Osteocyte (in vitro differentiated cells): ENCODE measurements at regions not wholly inside any gene's neighbourhood (a gene's known extent, or its start where the extent isn't known, plus 50 kb on each side); places are given as distances from the start of the nearest gene placed in this dataset.

ENCODE experiments used
- DNase-seq: peaks from one replicate; pipeline ENCODE4 v3.0.0; 2021; ENCODE audit warnings: mixed read lengths; ENCODE audit not compliant: unreplicated experiment; ENCODE audit errors: extremely low spot score
- H3K27ac Mint-ChIP-seq: one replicate; pipeline ENCODE4 v1.8.0; 2021; ENCODE audit warnings: mild to moderate bottlenecking, mixed read lengths; ENCODE audit not compliant: unreplicated experiment
- H3K27me3 Mint-ChIP-seq: one replicate; pipeline ENCODE4 v1.8.0; 2021; ENCODE audit warnings: mixed read lengths; ENCODE audit not compliant: unreplicated experiment
- H3K36me3 Mint-ChIP-seq: one replicate; pipeline ENCODE4 v1.8.0; 2021; ENCODE audit warnings: mixed read lengths; ENCODE audit not compliant: unreplicated experiment
- H3K4me1 Mint-ChIP-seq: one replicate; pipeline ENCODE4 v1.8.0; 2021; ENCODE audit warnings: mixed read lengths; ENCODE audit not compliant: unreplicated experiment
- H3K4me3 Mint-ChIP-seq: one replicate; pipeline ENCODE4 v1.8.0; 2021; ENCODE audit warnings: mild to moderate bottlenecking, moderate library complexity, mixed read lengths; ENCODE audit not compliant: unreplicated experiment
- H3K9me3 Mint-ChIP-seq: one replicate; pipeline ENCODE4 v1.8.0; 2021; ENCODE audit warnings: mixed read lengths; ENCODE audit not compliant: unreplicated experiment
- TF ChIP-seq, protein P1 (sequence below): fragments of 200-600 bp; sonication (generic); IDR thresholded peaks from 2 replicates; pipeline ENCODE4 v1.5.0; 2021; ENCODE audit warnings: antibody characterized with exemption, mild to moderate bottlenecking, moderate library complexity

DNA sequence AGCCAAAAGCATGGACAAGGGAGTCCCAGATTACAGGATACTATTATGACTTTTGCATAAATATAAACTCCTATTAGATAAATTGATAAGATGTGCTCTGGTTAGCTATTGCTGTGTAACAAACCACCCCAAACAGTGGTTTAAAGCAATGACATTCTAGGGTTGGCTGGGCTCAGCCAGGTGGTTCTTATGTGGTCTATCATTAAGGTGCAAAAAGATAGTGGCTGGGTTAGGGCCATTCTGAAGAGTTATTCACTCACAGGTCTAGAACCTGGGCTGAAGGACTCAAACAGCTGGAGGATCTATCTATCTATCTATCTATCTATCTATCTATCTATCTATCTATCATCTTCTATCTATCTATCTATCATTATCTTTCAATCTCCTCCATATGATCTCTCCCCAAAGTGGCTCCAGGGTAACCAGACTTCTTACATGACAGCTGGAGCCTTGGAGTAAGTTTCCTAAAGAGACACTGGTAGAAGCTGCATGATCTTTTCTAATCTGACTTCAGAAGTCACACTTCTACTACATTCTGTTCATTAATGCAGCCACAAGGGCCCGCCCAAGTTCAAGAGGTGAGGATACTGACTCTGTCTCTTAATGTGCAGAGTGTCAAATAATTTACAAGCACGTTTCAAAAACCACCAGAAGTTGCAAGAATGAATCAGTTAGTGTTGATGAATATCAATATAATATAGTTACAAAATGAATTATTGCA lies 74.9 kb upstream of the XCR1 start:
- Mint-ChIP-seq H3K27ac (no peak overlapping the region), H3K4me3 (no peak overlapping the region), H3K27me3 (peaks cover 36% of the 10 kb centered on the region), H3K36me3 (no peaks in the 10 kb centered on the region), H3K9me3 (no peaks in the 10 kb centered on the region), H3K4me1 (no peaks in the 10 kb centered on the region)
- no peak for DNase-seq
- TF ChIP-seq, protein P1, sequence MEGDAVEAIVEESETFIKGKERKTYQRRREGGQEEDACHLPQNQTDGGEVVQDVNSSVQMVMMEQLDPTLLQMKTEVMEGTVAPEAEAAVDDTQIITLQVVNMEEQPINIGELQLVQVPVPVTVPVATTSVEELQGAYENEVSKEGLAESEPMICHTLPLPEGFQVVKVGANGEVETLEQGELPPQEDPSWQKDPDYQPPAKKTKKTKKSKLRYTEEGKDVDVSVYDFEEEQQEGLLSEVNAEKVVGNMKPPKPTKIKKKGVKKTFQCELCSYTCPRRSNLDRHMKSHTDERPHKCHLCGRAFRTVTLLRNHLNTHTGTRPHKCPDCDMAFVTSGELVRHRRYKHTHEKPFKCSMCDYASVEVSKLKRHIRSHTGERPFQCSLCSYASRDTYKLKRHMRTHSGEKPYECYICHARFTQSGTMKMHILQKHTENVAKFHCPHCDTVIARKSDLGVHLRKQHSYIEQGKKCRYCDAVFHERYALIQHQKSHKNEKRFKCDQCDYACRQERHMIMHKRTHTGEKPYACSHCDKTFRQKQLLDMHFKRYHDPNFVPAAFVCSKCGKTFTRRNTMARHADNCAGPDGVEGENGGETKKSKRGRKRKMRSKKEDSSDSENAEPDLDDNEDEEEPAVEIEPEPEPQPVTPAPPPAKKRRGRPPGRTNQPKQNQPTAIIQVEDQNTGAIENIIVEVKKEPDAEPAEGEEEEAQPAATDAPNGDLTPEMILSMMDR, result no peak

DNA sequence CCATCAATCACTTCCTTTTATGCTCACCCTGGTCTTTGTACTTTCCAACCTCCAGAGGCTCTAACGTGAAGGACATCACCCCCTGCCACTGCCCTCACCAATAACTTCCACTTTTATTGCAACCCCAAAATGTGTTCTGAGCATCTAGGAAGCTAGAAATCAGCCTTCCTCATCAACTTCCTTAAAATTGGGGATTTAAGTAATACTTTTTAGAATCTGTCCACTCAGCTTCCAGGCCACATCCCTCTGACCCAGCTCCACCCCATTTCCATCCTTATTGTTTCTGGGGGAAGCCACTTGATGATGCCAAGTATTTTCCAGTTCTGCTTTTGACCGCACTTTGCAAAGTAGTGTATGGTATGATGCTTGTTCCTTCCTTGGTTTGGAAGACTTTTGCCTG lies 73.5 kb upstream of the XCR1 start:
- H3K9me3 Mint-ChIP-seq, result no peaks in the 10 kb centered on the region
- H3K27me3 Mint-ChIP-seq, result peaks cover 32% of the 10 kb centered on the region
- no peak overlapping the region for H3K27ac Mint-ChIP-seq
- no peak for DNase-seq
- TF ChIP-seq, protein P1, result no peak
- H3K36me3 Mint-ChIP-seq, result no peaks in the 10 kb centered on the region
- H3K4me3 Mint-ChIP-seq, result no peak overlapping the region
- no peaks in the 10 kb centered on the region for H3K4me1 Mint-ChIP-seq

DNA sequence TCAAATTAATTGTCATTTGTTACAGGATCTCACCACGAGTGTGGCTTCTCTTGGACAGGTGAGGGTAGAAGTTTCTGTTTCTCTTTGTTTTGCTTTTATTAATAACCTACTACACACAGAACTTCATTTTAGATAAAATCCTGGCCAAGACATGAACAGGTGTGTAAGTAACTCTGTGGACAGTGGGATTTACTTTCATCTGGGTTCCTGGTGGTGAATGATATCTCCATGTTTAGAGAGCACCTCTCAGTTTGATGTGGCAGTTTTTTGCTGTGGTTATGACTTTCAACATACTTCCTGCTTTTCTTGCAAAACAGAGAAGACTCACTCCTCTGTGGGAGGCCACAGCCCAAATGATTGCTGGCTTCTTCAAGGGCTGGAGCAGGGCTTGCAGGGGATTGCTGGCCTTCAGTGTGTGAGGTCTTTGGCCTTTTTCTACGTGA lies 71.1 kb upstream of the XCR1 start:
- DNase-seq, result no peak

DNA sequence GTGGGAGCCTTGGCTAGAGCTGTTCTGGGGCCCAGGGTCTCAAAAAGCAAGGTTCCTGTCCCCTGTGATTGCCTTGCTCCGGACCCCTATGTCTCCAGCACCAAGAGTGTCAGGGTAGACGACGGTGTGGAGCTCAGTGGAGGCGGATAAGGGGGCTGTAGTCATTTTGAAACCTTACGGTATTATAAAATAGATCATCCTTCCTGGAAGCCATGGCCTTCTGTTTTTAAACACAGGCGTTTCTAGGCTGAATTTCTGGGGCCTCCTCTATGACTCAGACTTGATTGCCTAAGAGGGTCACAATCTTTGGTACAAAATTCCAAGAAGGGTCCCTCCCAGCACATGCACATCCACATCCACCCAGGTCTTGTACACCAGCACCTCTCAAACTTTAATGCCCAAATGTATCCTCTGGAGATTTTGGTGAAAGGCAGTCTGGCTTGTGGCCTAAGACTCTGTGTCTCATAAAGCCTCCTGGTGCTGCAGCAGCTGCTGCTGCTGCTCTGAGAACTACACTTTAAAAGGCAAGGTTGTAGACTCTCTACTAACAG lies 70.5 kb upstream of the XCR1 start:
- TF ChIP-seq, protein P1, result no peak
- Mint-ChIP-seq H3K36me3 (no peaks in the 10 kb centered on the region), H3K4me3 (no peak overlapping the region), H3K9me3 (no peaks in the 10 kb centered on the region), H3K27me3 (peaks cover 25% of the 10 kb centered on the region), H3K4me1 (no peaks in the 10 kb centered on the region), H3K27ac (no peak overlapping the region)
- DNase-seq, result no peak

More for the DNA sequence above, 71.1 kb upstream of the XCR1 start:
- H3K4me1 Mint-ChIP-seq, result no peaks in the 10 kb centered on the region
- H3K36me3 Mint-ChIP-seq, result no peaks in the 10 kb centered on the region
- peaks cover 25% of the 10 kb centered on the region for H3K27me3 Mint-ChIP-seq
- TF ChIP-seq, protein P1, result no peak
- no peak overlapping the region for H3K27ac Mint-ChIP-seq
- H3K9me3 Mint-ChIP-seq, result no peaks in the 10 kb centered on the region
- no peak overlapping the region for H3K4me3 Mint-ChIP-seq

DNA sequence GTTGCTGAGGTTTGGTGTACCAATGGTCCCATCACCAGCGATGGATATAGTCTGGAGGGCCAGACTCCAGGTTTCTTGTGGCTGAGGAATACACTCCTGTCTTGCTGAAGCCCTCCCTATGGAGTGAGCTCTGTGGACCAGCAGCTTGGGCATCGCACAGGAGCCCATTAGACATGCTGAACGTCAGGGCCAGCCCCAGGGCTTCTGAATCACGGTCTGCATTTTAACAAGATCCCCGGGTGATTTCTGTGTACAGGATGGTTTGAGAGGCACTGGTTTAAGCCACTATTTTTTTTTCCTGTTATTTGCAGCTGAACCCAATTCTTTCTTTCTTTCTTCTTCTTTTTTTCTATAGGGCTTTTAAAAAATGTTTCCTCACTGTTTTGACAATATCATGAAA lies 69.5 kb upstream of the XCR1 start:
- Mint-ChIP-seq H3K4me1 (no peaks in the 10 kb centered on the region), H3K27me3 (peaks cover 22% of the 10 kb centered on the region), H3K27ac (no peak overlapping the region), H3K4me3 (no peak overlapping the region), H3K36me3 (no peaks in the 10 kb centered on the region), H3K9me3 (no peaks in the 10 kb centered on the region)
- DNase-seq, result no peak
- TF ChIP-seq, protein P1, result no peak
